SU-DHL-6 (cell line): ENCODE measurements at regions not wholly inside any gene's neighbourhood (a gene's known extent, or its start where the extent isn't known, plus 50 kb on each side); places are given as distances from the start of the nearest gene placed in this dataset.

Experiments
- CTCF ChIP-seq: fragments of 200-600 bp; sonication (generic); IDR thresholded peaks from one replicate; pipeline ENCODE4 v1.5.1; 2017; ENCODE audit warnings: antibody characterized with exemption, mild to moderate bottlenecking, low read length, moderate library complexity; ENCODE audit not compliant: insufficient read depth, poor library complexity, severe bottlenecking
- EZH2phosphoT487 ChIP-seq: fragments of 200-600 bp; sonication (generic), shearing (Covaris generic); conservative IDR thresholded peaks from 2 replicates; pipeline ENCODE4 v1.6.1; 2018; ENCODE audit warnings: mild to moderate bottlenecking, antibody characterized with exemption, low read length, moderate library complexity, mixed read lengths

GRCh38 chr17:45580924-45581323, 90.4 kb upstream of the PLEKHM1 start:
- TF ChIP-seq CTCF = no peak
- TF ChIP-seq EZH2phosphoT487 = no peak
